Activated T-cell treated with anti-CD3 and anti-CD28 coated beads, Interleukin-2, amount 50 U/mL, for 72 hours (primary cell): ENCODE measurements at regions not wholly inside any gene's neighbourhood (a gene's known extent, or its start where the extent isn't known, plus 50 kb on each side); places are given as distances from the start of the nearest gene placed in this dataset.

Source experiments
- ATAC-seq, 2 donors: fragments of 150-1000 bp; cut with Tn5 transposase; replicated peaks in 1 of 2; 2 replicates each; pipeline ENCODE4 v1.10.0; 2021; ENCODE audit warnings: moderate library complexity in 2 of 2, mild to moderate bottlenecking in 1 of 2
- DNase-seq, 2 donors: peaks; one replicate each; pipeline ENCODE4 v3.0.0; 2021 to 2022; ENCODE audit warnings: mixed read lengths in 1 of 2
- H3K27ac Mint-ChIP-seq: one replicate; pipeline ENCODE4 v1.8.0; 2022; ENCODE audit warnings: mild to moderate bottlenecking, moderate library complexity, mixed read lengths
- H3K27me3 Mint-ChIP-seq: one replicate; pipeline ENCODE4 v1.8.0; 2022; ENCODE audit warnings: low read depth, mixed read lengths
- H3K36me3 Mint-ChIP-seq, 2 donors: one replicate each; pipeline ENCODE4 v1.8.0; 2022; ENCODE audit warnings: mixed read lengths in 2 of 2, mild to moderate bottlenecking in 1 of 2; ENCODE audit not compliant: insufficient read depth in 2 of 2
- H3K4me1 Mint-ChIP-seq: one replicate; pipeline ENCODE4 v1.8.0; 2022; ENCODE audit warnings: low read depth, mixed read lengths
- H3K4me3 Mint-ChIP-seq, 2 donors: one replicate each; pipeline ENCODE4 v1.8.0; 2022; ENCODE audit warnings: mild to moderate bottlenecking in 2 of 2, mixed read lengths in 2 of 2, moderate library complexity in 2 of 2
- H3K9me3 Mint-ChIP-seq, 2 donors: one replicate each; pipeline ENCODE4 v1.8.0; 2022; ENCODE audit warnings: mixed read lengths in 2 of 2

DNA sequence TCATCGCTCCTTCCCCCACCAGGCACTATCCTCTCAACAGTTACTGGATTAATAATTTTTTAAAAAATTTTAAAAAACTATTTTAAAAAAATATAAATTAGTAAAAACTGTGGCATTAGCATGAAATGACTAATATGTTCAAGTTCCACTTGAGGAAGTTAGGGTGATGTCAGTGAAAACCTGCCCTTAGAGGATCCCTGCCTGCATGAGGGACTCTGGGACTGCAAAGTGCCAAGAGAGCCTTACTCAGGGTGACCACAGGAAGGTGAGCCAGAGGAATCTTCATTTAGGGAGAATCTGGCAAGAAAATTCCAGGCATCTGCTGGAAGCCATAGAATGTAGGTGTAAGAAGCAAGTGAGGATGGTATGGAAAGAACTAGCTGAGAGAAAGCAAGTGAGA, 157.7 kb upstream of the BCL6 start:
- Mint-ChIP-seq H3K4me3 (no peak overlapping the region), H3K27me3 (peaks cover 7% of the 10 kb centered on the region), H3K36me3 (no peaks in the 10 kb centered on the region), H3K9me3 (peaks cover 0 to 2% of the 10 kb centered on the region in 2 donors), H3K4me1 (peaks cover 19% of the 10 kb centered on the region), H3K27ac (no peak overlapping the region)
- DNase-seq: no peak
- ATAC-seq: no peak

GRCh38 chr3:187903697-187904096, 158.4 kb upstream of the BCL6 start:
- DNase-seq (no peak), ATAC-seq (no peak)
- peaks cover 7% of the 10 kb centered on the region for H3K27me3 Mint-ChIP-seq
- H3K9me3 Mint-ChIP-seq: peaks cover 0 to 2% of the 10 kb centered on the region in 2 donors
- no peak overlapping the region for H3K4me3 Mint-ChIP-seq
- no peaks in the 10 kb centered on the region for H3K36me3 Mint-ChIP-seq
- H3K4me1 Mint-ChIP-seq: peaks cover 12% of the 10 kb centered on the region
- no peak overlapping the region for H3K27ac Mint-ChIP-seq

DNA sequence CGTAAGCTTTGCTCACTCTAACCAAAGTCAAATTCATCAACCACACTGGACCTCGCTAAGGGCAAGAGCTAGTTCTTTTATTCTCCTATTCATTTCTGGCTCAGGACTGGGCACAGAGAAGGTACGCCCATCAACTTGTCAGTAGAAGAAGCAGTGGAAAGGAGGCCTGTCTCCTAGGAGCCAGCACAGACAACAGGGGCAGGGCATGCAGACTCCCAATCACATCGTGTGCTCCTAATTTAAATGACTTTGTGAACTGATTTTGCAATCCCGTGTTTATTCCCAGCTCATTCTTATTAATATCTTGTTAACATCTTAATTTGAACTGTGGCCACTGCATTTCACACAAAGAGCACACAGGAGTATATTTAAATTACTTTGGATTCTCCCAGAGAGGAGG, 161.1 kb upstream of the BCL6 start:
- Mint-ChIP-seq H3K9me3 (peaks cover 0 to 3% of the 10 kb centered on the region in 2 donors), H3K4me3 (no peak overlapping the region), H3K4me1 (peaks cover 8% of the 10 kb centered on the region), H3K27ac (no peak overlapping the region), H3K36me3 (peaks cover 0 to 2% of the 10 kb centered on the region in 2 donors), H3K27me3 (no peaks in the 10 kb centered on the region)
- ATAC-seq: no peak
- no peak for DNase-seq

GRCh38 chr3:187906920-187907319, 161.7 kb upstream of the BCL6 start:
- H3K27me3 Mint-ChIP-seq: no peaks in the 10 kb centered on the region
- H3K36me3 Mint-ChIP-seq: peaks cover 0 to 2% of the 10 kb centered on the region in 2 donors
- H3K4me3 Mint-ChIP-seq: no peak overlapping the region
- DNase-seq (no peak), ATAC-seq (no peak)
- no peak overlapping the region for H3K27ac Mint-ChIP-seq
- H3K4me1 Mint-ChIP-seq: peaks cover 3% of the 10 kb centered on the region
- H3K9me3 Mint-ChIP-seq: peaks cover 0 to 4% of the 10 kb centered on the region in 2 donors

- no peak overlapping the region for H3K27ac Mint-ChIP-seq
- DNase-seq (no peak), ATAC-seq (no peak)
- H3K27me3 Mint-ChIP-seq: no peaks in the 10 kb centered on the region
- H3K4me3 Mint-ChIP-seq: no peak overlapping the region
- peaks cover 0 to 4% of the 10 kb centered on the region in 2 donors for H3K9me3 Mint-ChIP-seq
- peaks cover 0 to 2% of the 10 kb centered on the region in 2 donors for H3K36me3 Mint-ChIP-seq
- peaks cover 17% of the 10 kb centered on the region for H3K4me1 Mint-ChIP-seq
These were observed 164.6 kb upstream of the BCL6 start for GRCh38 chr3:187909866-187910265.

DNA sequence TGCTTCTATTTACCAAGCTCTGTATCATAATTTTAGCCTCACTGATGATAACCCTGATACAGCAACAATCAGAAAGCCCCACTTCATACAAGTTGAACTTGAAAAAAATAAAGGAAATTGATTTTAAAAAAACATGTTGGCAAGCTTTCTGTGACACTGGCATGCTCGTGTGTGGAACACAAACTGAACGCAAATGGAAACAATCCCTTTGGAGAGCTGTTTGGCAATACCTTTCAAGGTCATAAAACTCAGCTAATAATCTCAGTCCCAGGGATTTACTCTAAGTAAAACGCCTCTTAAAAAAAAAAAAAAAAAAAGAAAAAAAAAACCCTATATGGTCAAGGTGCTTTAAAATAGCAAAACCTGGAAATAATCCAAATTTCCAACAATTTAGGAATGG, 166.7 kb upstream of the BCL6 start:
- no peak for ATAC-seq

GRCh38 chr3:187913617-187914033, 168.4 kb upstream of the BCL6 start:
- Mint-ChIP-seq H3K4me3 (no peak overlapping the region), H3K4me1 (peaks cover 54% of the 10 kb centered on the region), H3K27ac (no peak overlapping the region), H3K9me3 (peaks cover 0 to 4% of the 10 kb centered on the region in 2 donors), H3K27me3 (no peaks in the 10 kb centered on the region), H3K36me3 (peaks cover 0 to 2% of the 10 kb centered on the region in 2 donors)
- DNase-seq: no peak
- peak; percentile 58 to 74 for ATAC-seq

More for the DNA sequence above, 166.7 kb upstream of the BCL6 start:
- no peak overlapping the region for H3K27ac Mint-ChIP-seq
- no peak for DNase-seq
- peaks cover 0 to 2% of the 10 kb centered on the region in 2 donors for H3K36me3 Mint-ChIP-seq
- no peak overlapping the region for H3K4me3 Mint-ChIP-seq
- peaks cover 0 to 4% of the 10 kb centered on the region in 2 donors for H3K9me3 Mint-ChIP-seq
- H3K27me3 Mint-ChIP-seq: no peaks in the 10 kb centered on the region
- H3K4me1 Mint-ChIP-seq: peaks cover 38% of the 10 kb centered on the region

DNA sequence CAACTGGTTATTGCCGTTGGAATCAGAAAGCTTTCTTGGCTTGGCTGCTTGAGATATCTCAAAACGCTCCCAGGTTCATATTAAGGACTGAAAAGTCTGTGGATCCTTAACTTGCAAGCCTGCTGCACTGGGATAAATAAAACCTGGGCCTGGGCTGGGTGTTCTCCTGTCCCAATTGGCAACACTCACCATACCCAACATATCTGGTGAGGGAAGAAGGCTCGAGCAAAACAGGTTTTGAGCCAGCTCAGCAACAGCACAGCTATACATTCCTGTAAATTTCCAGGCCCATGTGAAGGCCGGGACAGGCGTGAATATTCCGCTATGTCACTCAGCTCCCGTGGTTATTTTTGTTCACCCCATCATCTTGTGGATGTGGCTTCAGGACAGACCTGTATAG, 169.0 kb upstream of the BCL6 start:
- no peak overlapping the region for H3K4me3 Mint-ChIP-seq
- H3K9me3 Mint-ChIP-seq: peaks cover 0 to 4% of the 10 kb centered on the region in 2 donors

DNA sequence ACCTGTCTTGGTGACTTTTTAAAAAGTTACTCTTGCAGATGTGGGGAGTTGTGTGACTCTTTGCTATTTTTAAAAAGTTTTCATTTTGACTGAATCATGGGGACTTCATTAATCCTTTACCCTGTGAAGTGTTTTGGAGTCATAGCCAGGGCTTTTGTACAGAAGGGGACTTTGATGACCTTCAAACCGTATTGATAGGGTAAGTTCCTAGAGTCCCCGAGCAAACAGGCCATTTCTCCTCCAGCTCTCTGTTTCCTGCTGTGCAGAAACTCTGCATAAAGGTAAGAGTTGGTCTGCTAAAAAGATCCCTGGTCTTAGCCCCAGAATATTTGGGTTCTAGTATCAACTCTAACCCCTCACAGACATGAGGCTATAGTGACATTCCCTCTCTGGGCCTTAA, 170.8 kb upstream of the BCL6 start:
- Mint-ChIP-seq H3K27ac (no peak overlapping the region), H3K4me3 (no peak overlapping the region), H3K4me1 (peaks cover 78% of the 10 kb centered on the region), H3K36me3 (no peaks in the 10 kb centered on the region), H3K9me3 (peaks cover 0 to 4% of the 10 kb centered on the region in 2 donors), H3K27me3 (peaks cover under 1% of the 10 kb centered on the region)
- no peak for DNase-seq
- no peak for ATAC-seq

More for the DNA sequence above, 169.0 kb upstream of the BCL6 start:
- H3K27me3 Mint-ChIP-seq: no peaks in the 10 kb centered on the region
- no peak overlapping the region for H3K27ac Mint-ChIP-seq
- H3K36me3 Mint-ChIP-seq: peaks cover 0 to 2% of the 10 kb centered on the region in 2 donors
- DNase-seq (no peak), ATAC-seq (no peak)
- H3K4me1 Mint-ChIP-seq: peaks cover 60% of the 10 kb centered on the region

- peaks cover 9% of the 10 kb centered on the region for H3K27me3 Mint-ChIP-seq
- no peak for DNase-seq
- H3K4me1 Mint-ChIP-seq: peaks cover 90% of the 10 kb centered on the region
- H3K4me3 Mint-ChIP-seq: peak overlapping the region; percentile 66 to 89
- no peak for ATAC-seq
- H3K36me3 Mint-ChIP-seq: peaks cover 0 to under 1% of the 10 kb centered on the region in 2 donors
- peak overlapping the region; percentile 93 for H3K27ac Mint-ChIP-seq
- H3K9me3 Mint-ChIP-seq: no peaks in the 10 kb centered on the region
These were observed 172.9 kb upstream of the BCL6 start for GRCh38 chr3:187918081-187918644.

GRCh38 chr3:187919048-187919447, 173.8 kb upstream of the BCL6 start:
- ATAC-seq: peak; percentile 58 to 65
- Mint-ChIP-seq H3K4me3 (peak overlapping the region; percentile 66 to 89), H3K27ac (peak overlapping the region; percentile 93), H3K36me3 (peaks cover 7 to 8% of the 10 kb centered on the region in 2 donors), H3K9me3 (peaks cover 0 to 2% of the 10 kb centered on the region in 2 donors), H3K27me3 (peaks cover 9% of the 10 kb centered on the region), H3K4me1 (peaks cover 90% of the 10 kb centered on the region)
- peak; percentile 62 to 65 for DNase-seq

DNA sequence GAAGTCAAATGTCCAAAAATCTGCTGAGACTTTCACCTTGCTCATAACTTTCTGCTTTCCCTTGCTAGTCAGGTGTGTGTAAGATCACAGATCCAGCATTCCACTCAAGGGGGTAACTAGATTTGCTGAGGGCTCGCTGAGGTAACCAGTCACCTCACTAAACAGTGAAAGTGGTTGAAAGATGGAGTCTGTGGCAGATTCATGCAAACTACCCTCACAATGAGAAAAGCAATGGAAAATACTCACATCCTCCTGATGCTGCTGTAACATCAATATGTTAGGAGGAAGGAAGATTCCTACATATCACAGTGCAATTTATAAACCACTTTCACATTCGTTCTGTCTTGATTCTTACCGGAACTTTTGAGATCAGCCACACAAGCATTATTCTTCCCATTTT, 174.3 kb upstream of the BCL6 start:
- H3K27me3 Mint-ChIP-seq: peaks cover 9% of the 10 kb centered on the region
- H3K27ac Mint-ChIP-seq: peak overlapping the region; percentile 93
- peaks cover 90% of the 10 kb centered on the region for H3K4me1 Mint-ChIP-seq
- peaks cover under 1 to 2% of the 10 kb centered on the region in 2 donors for H3K9me3 Mint-ChIP-seq
- peak; percentile 38 to 46 for ATAC-seq
- H3K4me3 Mint-ChIP-seq: peak overlapping the region; percentile 66 to 89
- peak; percentile 33 to 40 for DNase-seq
- peaks cover 8 to 11% of the 10 kb centered on the region in 2 donors for H3K36me3 Mint-ChIP-seq

DNA sequence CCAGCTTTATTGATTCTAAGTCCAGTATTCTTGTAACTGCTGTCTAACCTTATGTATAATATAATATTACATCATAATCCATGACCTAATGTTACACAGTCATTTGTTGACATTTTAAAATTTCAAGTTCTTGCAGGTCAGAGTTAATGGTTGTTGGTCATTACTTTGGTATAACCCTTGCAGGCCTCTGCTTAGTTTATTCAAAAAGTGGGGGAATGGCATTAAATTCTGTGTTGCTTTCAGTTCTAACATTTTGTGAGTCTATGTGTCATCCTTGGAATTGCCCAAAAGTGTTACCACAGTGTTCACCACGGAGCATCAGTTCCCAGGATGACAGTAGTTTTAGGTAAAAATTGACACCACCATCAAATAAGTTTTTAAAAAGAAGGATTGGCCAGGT, 174.8 kb upstream of the BCL6 start:
- H3K4me3 Mint-ChIP-seq: peak overlapping the region; percentile 66 to 89
- no peak for ATAC-seq

GRCh38 chr3:187920913-187921312, 175.6 kb upstream of the BCL6 start:
- H3K27ac Mint-ChIP-seq: no peak overlapping the region
- no peak for ATAC-seq
- peaks cover 9% of the 10 kb centered on the region for H3K27me3 Mint-ChIP-seq
- H3K4me1 Mint-ChIP-seq: peaks cover 91% of the 10 kb centered on the region
- H3K4me3 Mint-ChIP-seq: peak overlapping the region; percentile 0 to 31
- peaks cover 16 to 22% of the 10 kb centered on the region in 2 donors for H3K36me3 Mint-ChIP-seq
- peaks cover 7 to 8% of the 10 kb centered on the region in 2 donors for H3K9me3 Mint-ChIP-seq
- DNase-seq: no peak

More for the DNA sequence above, 174.8 kb upstream of the BCL6 start:
- DNase-seq: no peak
- Mint-ChIP-seq H3K9me3 (peaks cover 3 to 4% of the 10 kb centered on the region in 2 donors), H3K4me1 (peaks cover 91% of the 10 kb centered on the region), H3K36me3 (peaks cover 10 to 15% of the 10 kb centered on the region in 2 donors), H3K27me3 (peaks cover 9% of the 10 kb centered on the region), H3K27ac (peak overlapping the region; percentile 93)
